ENCODE measurements at regions not wholly inside any gene's neighbourhood (a gene's known extent, or its start where the extent isn't known, plus 50 kb on each side); places are given as distances from the start of the nearest gene placed in this dataset.

- no peak for DNase-seq (ENCODE audit: low spot score)
- in situ Hi-C loops (cut with HindIII; ENCODE audit: low sequenced_read_pairs): no loop called here
These were observed 175.1 kb downstream of the SCP2D1 start for GRCh38 chr20:18988701-18989100.

GRCh38 chr20:18989736-18990474 lies 176.3 kb downstream of the SCP2D1 start:
- no peak for DNase-seq (ENCODE audit: low spot score)
- in situ Hi-C loops (cut with HindIII; ENCODE audit: low sequenced_read_pairs): no loop called here

GRCh38 chr20:18991012-18991411 lies 177.4 kb downstream of the SCP2D1 start:
- no peak for DNase-seq (ENCODE audit: low spot score)
- in situ Hi-C loops (cut with HindIII; ENCODE audit: low sequenced_read_pairs): no loop called here

GRCh38 chr20:18992418-18992817 lies 178.8 kb downstream of the SCP2D1 start:
- no peak for DNase-seq (ENCODE audit: low spot score)
- in situ Hi-C loops (cut with HindIII; ENCODE audit: low sequenced_read_pairs): no loop called here

GRCh38 chr20:18995455-18995854 lies 181.9 kb downstream of the SCP2D1 start:
- no peak for DNase-seq (ENCODE audit: low spot score)
- in situ Hi-C loops (cut with HindIII; ENCODE audit: low sequenced_read_pairs): no loop called here

- in situ Hi-C loops (cut with HindIII; ENCODE audit: low sequenced_read_pairs): no loop called here
- no peak for DNase-seq (ENCODE audit: low spot score)
These were observed 185.5 kb downstream of the SCP2D1 start for GRCh38 chr20:18999086-18999485.

- in situ Hi-C loops (cut with HindIII; ENCODE audit: low sequenced_read_pairs): no loop called here
- DNase-seq (ENCODE audit: low spot score): no peak
These were observed 186.5 kb downstream of the SCP2D1 start for GRCh38 chr20:19000078-19000477.

GRCh38 chr20:19001177-19001576 lies 187.6 kb downstream of the SCP2D1 start:
- no peak for DNase-seq (ENCODE audit: low spot score)
- in situ Hi-C loops (cut with HindIII; ENCODE audit: low sequenced_read_pairs): no loop called here

- DNase-seq (ENCODE audit: low spot score): no peak
- in situ Hi-C loops (cut with HindIII; ENCODE audit: low sequenced_read_pairs): no loop called here
These were observed 190.1 kb downstream of the SCP2D1 start for GRCh38 chr20:19003366-19004336.

- in situ Hi-C loops (cut with HindIII; ENCODE audit: low sequenced_read_pairs): no loop called here
- DNase-seq (ENCODE audit: low spot score): no peak
These were observed 191.4 kb downstream of the SCP2D1 start for GRCh38 chr20:19004975-19005374.

- in situ Hi-C loops (cut with HindIII; ENCODE audit: low sequenced_read_pairs): no loop called here
- DNase-seq (ENCODE audit: low spot score): no peak
These were observed 194.9 kb downstream of the SCP2D1 start for GRCh38 chr20:19008497-19008896.

- in situ Hi-C loops (cut with HindIII; ENCODE audit: low sequenced_read_pairs): no loop called here
- DNase-seq (ENCODE audit: low spot score): no peak
These were observed 195.6 kb downstream of the SCP2D1 start for GRCh38 chr20:19009081-19009688.

- in situ Hi-C loops (cut with HindIII; ENCODE audit: low sequenced_read_pairs): no loop called here
- DNase-seq (ENCODE audit: low spot score): no peak
These were observed 199.1 kb downstream of the SCP2D1 start for GRCh38 chr20:19012676-19013075.

- in situ Hi-C loops (cut with HindIII; ENCODE audit: low sequenced_read_pairs): no loop called here
- DNase-seq (ENCODE audit: low spot score): no peak
These were observed 198.5 kb upstream of the SLC24A3 start for GRCh38 chr20:19013907-19014306.

GRCh38 chr20:19015351-19016139 lies 196.9 kb upstream of the SLC24A3 start:
- in situ Hi-C loops (cut with HindIII; ENCODE audit: low sequenced_read_pairs): no loop called here
- peak; percentile 17 for DNase-seq (ENCODE audit: low spot score)

- in situ Hi-C loops (cut with HindIII; ENCODE audit: low sequenced_read_pairs): no loop called here
These were observed 196.3 kb upstream of the SLC24A3 start for GRCh38 chr20:19016140-19016497.

GRCh38 chr20:19017104-19017690 lies 195.2 kb upstream of the SLC24A3 start:
- DNase-seq (ENCODE audit: low spot score): no peak
- in situ Hi-C loops (cut with HindIII; ENCODE audit: low sequenced_read_pairs): no loop called here

More at GRCh38 chr20:19016140-19016497, 196.3 kb upstream of the SLC24A3 start:
- DNase-seq (ENCODE audit: low spot score): no peak

GRCh38 chr20:19018881-19019280 lies 193.6 kb upstream of the SLC24A3 start:
- DNase-seq (ENCODE audit: low spot score): no peak
- in situ Hi-C loops (cut with HindIII; ENCODE audit: low sequenced_read_pairs): no loop called here
